ENCODE measurements at regions not wholly inside any gene's neighbourhood (a gene's known extent, or its start where the extent isn't known, plus 50 kb on each side); places are given as distances from the start of the nearest gene placed in this dataset.
"Not testable (repeated sequence)": the region's sequence is repeated elsewhere in the genome, so short reads cannot be mapped to it uniquely, and the experiment has no call there.

- TF ChIP-seq, protein P1, sequence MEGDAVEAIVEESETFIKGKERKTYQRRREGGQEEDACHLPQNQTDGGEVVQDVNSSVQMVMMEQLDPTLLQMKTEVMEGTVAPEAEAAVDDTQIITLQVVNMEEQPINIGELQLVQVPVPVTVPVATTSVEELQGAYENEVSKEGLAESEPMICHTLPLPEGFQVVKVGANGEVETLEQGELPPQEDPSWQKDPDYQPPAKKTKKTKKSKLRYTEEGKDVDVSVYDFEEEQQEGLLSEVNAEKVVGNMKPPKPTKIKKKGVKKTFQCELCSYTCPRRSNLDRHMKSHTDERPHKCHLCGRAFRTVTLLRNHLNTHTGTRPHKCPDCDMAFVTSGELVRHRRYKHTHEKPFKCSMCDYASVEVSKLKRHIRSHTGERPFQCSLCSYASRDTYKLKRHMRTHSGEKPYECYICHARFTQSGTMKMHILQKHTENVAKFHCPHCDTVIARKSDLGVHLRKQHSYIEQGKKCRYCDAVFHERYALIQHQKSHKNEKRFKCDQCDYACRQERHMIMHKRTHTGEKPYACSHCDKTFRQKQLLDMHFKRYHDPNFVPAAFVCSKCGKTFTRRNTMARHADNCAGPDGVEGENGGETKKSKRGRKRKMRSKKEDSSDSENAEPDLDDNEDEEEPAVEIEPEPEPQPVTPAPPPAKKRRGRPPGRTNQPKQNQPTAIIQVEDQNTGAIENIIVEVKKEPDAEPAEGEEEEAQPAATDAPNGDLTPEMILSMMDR (conservative IDR thresholded peaks at IDR 0.05; ENCODE audit: control insufficient read depth, insufficient read depth, low read depth, low read length), result no peak
- no peak for DNase-seq (ENCODE audit: low read depth)
- H3K4me3 ChIP-seq (ENCODE audit: control insufficient read depth, low read depth, low read length), result no peak overlapping the region
These were observed 216.9 kb upstream of the ADRA1D start for GRCh38 chr20:4465855-4466545.

DNA sequence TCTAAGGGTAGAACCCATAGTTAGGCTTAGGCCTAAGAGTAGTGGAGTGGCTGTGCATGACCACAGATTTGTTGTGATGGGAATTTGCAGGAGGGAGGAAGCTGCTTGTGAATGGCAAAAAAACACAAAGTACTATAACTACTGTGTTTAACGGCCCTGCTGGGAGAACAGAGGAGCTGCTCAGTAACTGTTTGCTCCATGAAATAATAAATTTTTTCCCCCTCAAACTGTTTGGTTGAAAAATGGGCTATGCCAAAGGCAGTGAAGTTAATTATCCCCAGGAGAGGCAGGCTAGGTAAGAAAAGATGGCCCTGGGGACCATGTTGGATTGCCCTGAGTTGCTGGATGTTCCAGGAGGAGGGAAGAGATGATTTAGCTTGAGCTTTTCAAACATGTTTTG, 216.1 kb upstream of the ADRA1D start:
- TF ChIP-seq, protein P1 (conservative IDR thresholded peaks at IDR 0.05; ENCODE audit: control insufficient read depth, insufficient read depth, low read depth, low read length), result no peak
- DNase-seq (ENCODE audit: low read depth), result no peak
- no peak overlapping the region for H3K4me3 ChIP-seq (ENCODE audit: control insufficient read depth, low read depth, low read length)

- DNase-seq (ENCODE audit: low read depth); H3K4me3 ChIP-seq (ENCODE audit: control insufficient read depth, low read depth, low read length): not testable (repeated sequence)
These were observed 213.7 kb upstream of the ADRA1D start for GRCh38 chr20:4462801-4463200.

GRCh38 chr20:4459081-4459480, 210.0 kb upstream of the ADRA1D start:
- TF ChIP-seq, protein P1 (conservative IDR thresholded peaks at IDR 0.05; ENCODE audit: control insufficient read depth, insufficient read depth, low read depth, low read length), result no peak
- DNase-seq (ENCODE audit: low read depth), result no peak
- H3K4me3 ChIP-seq (ENCODE audit: control insufficient read depth, low read depth, low read length), result no peak overlapping the region

- DNase-seq (ENCODE audit: low read depth), result no peak
- TF ChIP-seq, protein P1 (conservative IDR thresholded peaks at IDR 0.05; ENCODE audit: control insufficient read depth, insufficient read depth, low read depth, low read length), result no peak
These were observed 208.8 kb upstream of the ADRA1D start for GRCh38 chr20:4457566-4458543.

DNA sequence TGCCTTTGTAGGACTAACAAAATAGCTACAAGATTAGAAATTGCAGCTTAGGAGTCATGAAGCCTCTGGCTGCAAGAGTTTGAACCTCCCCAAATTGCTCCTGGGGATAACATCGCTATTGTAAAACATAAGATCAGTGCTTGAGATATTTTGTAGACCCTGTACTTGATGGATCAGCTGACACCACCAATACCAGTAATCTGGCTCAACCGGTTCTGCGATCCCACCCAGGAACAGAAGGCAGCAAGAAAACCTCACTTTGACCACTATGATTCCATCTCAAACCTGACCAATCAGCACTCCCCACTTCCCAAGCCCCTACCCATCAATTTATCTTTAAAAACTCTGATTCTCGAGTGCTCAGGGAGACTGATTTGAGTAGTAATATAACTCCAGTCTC, 206.9 kb upstream of the ADRA1D start:
- no peak overlapping the region for H3K4me3 ChIP-seq (ENCODE audit: control insufficient read depth, low read depth, low read length)
- DNase-seq (ENCODE audit: low read depth), result no peak
- TF ChIP-seq, protein P1 (conservative IDR thresholded peaks at IDR 0.05; ENCODE audit: control insufficient read depth, insufficient read depth, low read depth, low read length), result no peak

More at GRCh38 chr20:4457566-4458543, 208.8 kb upstream of the ADRA1D start:
- H3K4me3 ChIP-seq (ENCODE audit: control insufficient read depth, low read depth, low read length), result no peak overlapping the region

- no peak overlapping the region for H3K4me3 ChIP-seq (ENCODE audit: control insufficient read depth, low read depth, low read length)
- no peak for DNase-seq (ENCODE audit: low read depth)
- TF ChIP-seq, protein P1 (conservative IDR thresholded peaks at IDR 0.05; ENCODE audit: control insufficient read depth, insufficient read depth, low read depth, low read length), result no peak
These were observed 206.2 kb upstream of the ADRA1D start for GRCh38 chr20:4455301-4455701.
